Bronchial epithelial cell (primary cell): ENCODE measurements at regions not wholly inside any gene's neighbourhood (a gene's known extent, or its start where the extent isn't known, plus 50 kb on each side); places are given as distances from the start of the nearest gene placed in this dataset.
A peak's percentile ranks its signal among the peaks of the same experiment; 100 is the strongest.
"Not testable (repeated sequence)": the region's sequence is repeated elsewhere in the genome, so short reads cannot be mapped to it uniquely, and the experiment has no call there.

Experiments
- DNase-seq: peaks from one replicate; pipeline ENCODE4 v3.0.0-alpha.2; 2010; ENCODE audit warnings: low read depth
- FAIRE-seq: peaks from 2 replicates; lab custom pipeline; 2011; peaks lifted over from hg19 to GRCh38; lab: Jason Lieb, UNC
- H3K27me3 ChIP-seq: 2 replicates; pipeline ENCODE4 v1.5.1; 2011; ENCODE audit warnings: low read length; ENCODE audit not compliant: control insufficient read depth, insufficient read depth
- H3K36me3 ChIP-seq: 2 replicates; pipeline ENCODE4 v1.5.1; 2011; ENCODE audit warnings: low read length; ENCODE audit not compliant: control insufficient read depth, insufficient read depth
- H3K4me3 ChIP-seq: 2 replicates; pipeline ENCODE4 v1.5.1; 2011; ENCODE audit warnings: mild to moderate bottlenecking, low read depth, low read length, control low read depth
- CTCF ChIP-seq: IDR thresholded peaks from 2 replicates; pipeline ENCODE4 v1.5.1; 2011; ENCODE audit warnings: mild to moderate bottlenecking, moderate library complexity, low read length, control low read depth, inconsistent platforms; ENCODE audit not compliant: insufficient read depth, severe bottlenecking

GRCh38 chr4:181838253-181838652 lies 404.9 kb upstream of the TENM3 start:
- TF ChIP-seq CTCF, result no peak
- no peak for FAIRE-seq
- no peak overlapping the region for H3K4me3 ChIP-seq
- no peak for DNase-seq
- no peaks in the 10 kb centered on the region for H3K27me3 ChIP-seq
- H3K36me3 ChIP-seq, result no peaks in the 10 kb centered on the region

GRCh38 chr4:181843797-181844196 lies 399.4 kb upstream of the TENM3 start:
- not testable (repeated sequence) for H3K4me3 ChIP-seq, H3K27me3 ChIP-seq, H3K36me3 ChIP-seq, FAIRE-seq, DNase-seq

GRCh38 chr4:181845617-181846016 lies 397.6 kb upstream of the TENM3 start:
- no peak for TF ChIP-seq CTCF
- H3K27me3 ChIP-seq, result no peaks in the 10 kb centered on the region
- FAIRE-seq (no peak), DNase-seq (peak; percentile 51)
- no peak overlapping the region for H3K4me3 ChIP-seq
- H3K36me3 ChIP-seq, result no peaks in the 10 kb centered on the region

- FAIRE-seq, result no peak
- Histone ChIP-seq H3K36me3 (no peaks in the 10 kb centered on the region), H3K27me3 (no peaks in the 10 kb centered on the region), H3K4me3 (no peak overlapping the region)
- no peak for TF ChIP-seq CTCF
- DNase-seq, result no peak
These were observed 396.3 kb upstream of the TENM3 start for GRCh38 chr4:181846934-181847333.

GRCh38 chr4:181848357-181848756 lies 394.8 kb upstream of the TENM3 start:
- H3K36me3 ChIP-seq, result no peaks in the 10 kb centered on the region
- no peak for TF ChIP-seq CTCF
- no peaks in the 10 kb centered on the region for H3K27me3 ChIP-seq
- no peak for DNase-seq
- no peak for FAIRE-seq
- no peak overlapping the region for H3K4me3 ChIP-seq

- no peaks in the 10 kb centered on the region for H3K36me3 ChIP-seq
- FAIRE-seq (no peak), DNase-seq (no peak)
- no peak for TF ChIP-seq CTCF
- no peaks in the 10 kb centered on the region for H3K27me3 ChIP-seq
- H3K4me3 ChIP-seq, result no peak overlapping the region
These were observed 393.7 kb upstream of the TENM3 start for GRCh38 chr4:181849472-181849871.
